NCI-H1105 treated with DMSO at 0.1 percent for 48 hours (cell line): ENCODE measurements at regions not wholly inside any gene's neighbourhood (a gene's known extent, or its start where the extent isn't known, plus 50 kb on each side); places are given as distances from the start of the nearest gene placed in this dataset.

Experiments used
- DNase-seq: peaks from one replicate; lab custom pipeline; 2025; lab: John Stamatoyannopoulos, UW

DNA sequence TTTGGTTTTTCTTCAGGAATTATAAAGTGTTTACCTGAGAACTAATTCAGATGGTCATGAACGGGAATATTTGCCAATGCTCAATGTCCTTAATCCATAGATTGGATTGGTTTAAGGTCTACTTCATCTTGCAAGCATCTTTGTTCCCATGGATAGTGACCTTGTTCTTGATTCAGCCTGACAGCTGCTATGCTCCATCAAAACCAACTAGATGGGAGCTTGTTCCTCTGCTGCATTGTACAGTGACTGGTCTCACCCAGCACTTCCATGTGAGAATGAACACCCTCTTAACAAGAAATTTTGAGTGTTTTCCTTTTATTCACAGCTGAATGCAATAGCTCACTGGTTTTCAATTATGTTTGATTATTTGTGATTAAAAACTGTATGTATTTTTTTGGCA is 312.6 kb upstream of the ACTBL2 start:
- no peak for DNase-seq

GRCh38 chr5:57791875-57792274 is 309.3 kb upstream of the ACTBL2 start:
- no peak for DNase-seq

DNA sequence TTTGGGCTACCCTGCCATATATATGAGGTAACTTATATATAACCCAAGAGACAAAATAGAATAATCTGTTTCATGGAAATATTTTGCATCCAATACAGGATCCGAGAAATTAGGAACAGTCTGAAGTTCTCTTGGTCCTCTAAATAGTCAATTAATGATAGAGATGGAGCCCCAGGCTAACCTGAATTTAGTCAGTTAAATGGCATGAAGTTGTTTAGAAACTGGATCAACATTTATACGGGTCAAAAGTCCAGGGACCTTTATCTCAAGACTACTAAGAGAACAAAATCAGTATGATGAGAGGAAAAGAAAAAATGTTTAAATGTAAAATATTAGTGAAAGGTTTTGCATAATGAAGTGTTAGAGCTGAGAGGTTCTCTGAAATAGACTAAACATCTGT is 303.3 kb upstream of the ACTBL2 start:
- no peak for DNase-seq

DNA sequence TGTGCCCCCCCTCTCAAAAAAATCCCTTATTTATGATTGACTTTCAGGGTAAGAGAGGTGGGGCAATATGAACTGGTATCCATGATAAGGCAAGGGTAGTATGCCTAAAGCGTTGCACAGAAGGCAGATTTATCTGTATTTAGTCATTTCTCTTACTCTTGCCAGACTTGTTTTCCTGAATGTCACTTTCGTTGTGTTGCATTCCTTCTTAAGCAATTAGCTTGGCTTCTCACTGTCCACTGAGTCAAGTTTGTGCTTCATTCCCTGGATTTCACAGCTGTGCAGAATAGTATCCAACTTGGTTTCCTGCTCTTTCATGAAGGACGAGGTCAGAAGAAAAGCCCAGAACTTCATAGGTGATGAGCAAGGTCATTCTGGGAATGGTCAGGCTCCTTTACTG is 301.5 kb upstream of the ACTBL2 start:
- DNase-seq: no peak

- DNase-seq: no peak
These were observed 301.1 kb upstream of the ACTBL2 start for GRCh38 chr5:57783693-57784092.

DNA sequence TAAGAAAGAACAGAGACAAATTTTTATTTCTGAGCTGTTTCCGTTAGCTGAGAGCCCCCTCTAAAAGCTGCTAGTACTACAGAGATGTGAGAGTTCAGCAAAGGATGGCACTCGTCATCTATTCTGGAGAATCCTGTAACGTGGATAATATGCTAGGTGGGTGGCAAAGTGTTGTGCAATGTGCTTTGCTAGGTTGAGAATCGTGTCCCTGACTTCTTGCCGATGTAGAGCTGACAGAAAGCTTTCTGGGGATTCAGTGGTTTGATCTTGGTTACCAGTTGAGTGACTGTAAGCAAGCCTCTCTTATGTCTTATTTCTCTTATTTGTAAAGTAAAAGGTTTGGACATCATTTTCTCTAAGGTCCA is 298.3 kb upstream of the ACTBL2 start:
- no peak for DNase-seq

- no peak for DNase-seq
These were observed 297.8 kb upstream of the ACTBL2 start for GRCh38 chr5:57780306-57780960.

DNA sequence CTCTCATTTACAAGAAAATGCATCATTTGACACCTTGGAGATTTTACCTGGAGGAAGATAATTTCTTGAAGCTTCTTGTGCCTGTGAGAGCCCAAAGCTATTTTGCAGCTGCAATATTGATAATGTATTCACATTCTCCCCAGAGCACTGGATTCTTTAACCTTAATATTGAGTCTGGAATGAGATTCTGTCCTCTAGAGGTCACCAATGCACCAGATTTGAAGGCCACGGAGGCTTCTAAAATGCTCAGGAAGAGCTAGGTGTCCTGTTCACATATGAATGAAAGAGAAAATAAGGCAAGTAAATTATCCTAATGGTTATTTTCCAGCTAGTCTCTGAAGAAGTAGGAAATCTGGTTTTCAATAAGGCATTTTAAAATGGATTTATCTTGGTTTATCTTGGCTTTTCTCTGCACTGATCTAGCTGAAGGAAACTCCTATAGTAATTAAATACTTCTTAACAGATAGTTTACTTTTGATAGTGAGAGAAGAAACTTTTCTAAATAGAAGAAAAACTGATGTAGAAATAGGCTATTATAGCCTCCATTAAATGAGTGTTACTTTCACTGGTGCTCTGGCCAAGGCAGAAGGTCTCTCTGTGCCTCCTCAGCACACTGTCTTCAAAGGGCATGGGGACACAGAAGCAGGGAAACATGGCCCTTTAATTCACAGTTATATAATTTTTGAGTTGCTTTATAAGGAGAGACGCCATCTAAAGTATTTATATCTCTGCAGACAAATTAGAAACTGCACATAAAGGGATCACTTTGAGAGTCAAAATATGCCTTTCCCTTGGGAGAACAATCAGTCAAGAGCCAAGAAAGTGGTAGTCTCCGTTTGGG is 297.0 kb upstream of the ACTBL2 start:
- peak; percentile 33 for DNase-seq

- DNase-seq: no peak
These were observed 296.0 kb upstream of the ACTBL2 start for GRCh38 chr5:57778501-57779091.

DNA sequence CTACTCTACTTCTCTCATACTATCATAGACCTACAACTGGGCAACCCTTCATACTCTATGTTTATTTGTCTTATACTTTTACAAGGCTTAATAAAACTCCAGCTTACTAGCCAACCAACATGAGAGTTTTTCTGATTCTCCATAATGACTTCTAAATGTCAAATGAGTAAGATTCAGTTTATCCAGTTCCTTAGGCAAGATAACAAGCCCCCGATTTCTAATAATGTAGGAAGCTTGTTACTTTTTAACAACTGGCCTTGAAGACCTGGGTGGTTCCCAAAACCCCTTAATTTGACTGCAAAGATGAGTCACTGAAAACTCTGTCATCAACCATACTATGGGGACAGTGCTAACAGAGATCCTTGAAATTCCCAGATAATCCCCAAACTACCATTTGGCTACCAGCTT is 294.6 kb upstream of the ACTBL2 start:
- DNase-seq: no peak

- no peak for DNase-seq
These were observed 293.4 kb upstream of the ACTBL2 start for GRCh38 chr5:57776035-57776434.

DNA sequence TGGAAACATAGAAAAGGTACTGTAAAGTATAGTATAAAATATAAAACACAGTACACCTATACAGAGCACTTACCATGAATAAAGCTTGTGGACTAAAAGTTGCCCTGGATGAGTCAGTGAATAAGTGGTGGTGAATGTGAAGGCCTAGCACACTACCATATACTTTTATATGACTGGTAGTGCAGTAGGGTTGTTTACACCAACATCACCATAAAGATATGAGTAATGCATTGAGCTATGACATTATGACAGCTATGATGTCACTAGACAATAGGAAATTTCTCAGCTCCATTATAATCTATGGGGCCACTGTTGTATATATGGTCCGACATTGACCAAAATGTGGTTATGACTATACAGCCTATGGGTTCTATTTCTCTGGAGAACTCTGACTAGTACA is 291.8 kb upstream of the ACTBL2 start:
- DNase-seq: no peak

- DNase-seq: no peak
These were observed 289.9 kb upstream of the ACTBL2 start for GRCh38 chr5:57772512-57772911.

DNA sequence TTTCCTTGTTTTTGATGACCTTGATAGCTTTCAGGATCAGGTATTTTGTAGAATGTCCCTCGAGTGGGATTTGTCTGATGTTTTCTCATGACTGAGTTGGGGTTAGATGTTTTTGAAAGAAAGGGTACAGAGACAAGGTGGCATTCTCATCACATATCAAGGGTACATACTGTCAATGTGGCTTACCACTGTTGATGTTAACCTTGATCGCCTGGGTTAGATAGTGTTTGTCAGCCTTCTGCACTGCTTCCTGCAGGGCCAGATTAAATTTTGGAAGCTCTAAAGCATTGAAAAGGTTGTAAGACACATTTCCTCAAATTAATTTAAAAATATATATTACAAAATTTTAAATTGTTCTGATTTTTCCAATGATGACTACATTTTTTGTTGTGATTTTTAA is 287.4 kb upstream of the ACTBL2 start:
- no peak for DNase-seq

GRCh38 chr5:57768745-57769144 is 286.1 kb upstream of the ACTBL2 start:
- no peak for DNase-seq

GRCh38 chr5:57764479-57765089 is 282.0 kb upstream of the ACTBL2 start:
- DNase-seq: no peak

DNA sequence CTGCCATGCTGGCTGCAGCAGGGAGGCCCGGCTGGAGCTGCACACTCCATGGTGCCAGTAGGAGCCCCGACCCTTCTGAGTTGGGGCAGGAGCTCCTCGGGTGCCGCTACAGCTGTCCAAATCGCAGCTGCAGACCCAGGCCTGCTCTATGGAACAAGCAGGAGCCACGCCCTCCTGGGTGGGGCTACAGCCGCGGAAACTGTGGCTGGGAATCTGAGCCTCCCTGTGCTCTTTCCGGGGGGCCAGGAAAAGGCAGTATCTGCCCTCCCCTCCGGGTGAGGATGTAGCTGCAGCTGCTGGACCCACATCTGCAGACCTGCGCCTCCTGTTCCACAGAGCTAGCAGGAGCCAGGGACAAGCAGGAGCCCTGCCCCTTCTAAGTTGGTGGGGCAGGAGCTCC is 278.9 kb upstream of the ACTBL2 start:
- no peak for DNase-seq

DNA sequence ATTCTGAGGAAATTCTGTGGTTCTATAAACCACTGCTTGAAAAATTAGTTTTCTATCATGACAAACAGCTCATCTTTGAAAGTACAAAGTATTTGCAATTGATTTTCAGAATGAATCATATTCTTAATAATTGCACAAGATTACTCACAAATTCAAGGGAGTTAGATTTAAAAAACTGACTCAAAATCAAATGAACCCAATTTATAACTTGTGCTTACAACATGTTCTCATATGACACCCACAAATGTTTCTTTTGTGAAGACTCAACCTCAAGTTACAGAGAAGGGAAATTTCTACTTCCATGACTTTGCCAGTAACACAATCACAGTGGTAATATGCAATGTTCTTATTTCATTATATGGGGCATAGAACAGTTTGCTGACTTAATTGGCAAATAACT is 272.0 kb upstream of the ACTBL2 start:
- DNase-seq: no peak

- no peak for DNase-seq
These were observed 270.8 kb upstream of the ACTBL2 start for GRCh38 chr5:57753446-57753845.

- DNase-seq: no peak
These were observed 269.1 kb upstream of the ACTBL2 start for GRCh38 chr5:57751710-57752109.

DNA sequence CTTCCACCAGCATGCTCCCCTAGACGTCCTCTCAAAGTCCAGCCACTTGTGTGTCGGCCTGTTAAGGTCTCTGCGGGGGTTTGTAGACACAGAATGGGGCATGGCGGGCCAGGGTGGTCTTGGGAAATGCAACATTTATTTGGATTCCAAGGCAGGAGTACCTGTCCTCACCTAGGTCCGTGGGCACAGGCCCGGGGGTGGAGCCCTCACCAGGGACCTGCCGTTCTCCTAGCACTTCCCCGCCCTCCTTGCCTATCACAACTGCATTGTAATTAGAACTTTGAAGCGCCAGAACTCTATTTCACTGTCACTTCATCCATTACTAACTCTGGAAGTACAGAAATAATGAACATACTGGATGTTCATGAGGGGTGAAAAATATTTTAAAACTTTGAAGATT is 268.3 kb upstream of the ACTBL2 start:
- no peak for DNase-seq

GRCh38 chr5:57750282-57750681 is 267.7 kb upstream of the ACTBL2 start:
- no peak for DNase-seq

- DNase-seq: no peak
These were observed 266.8 kb upstream of the ACTBL2 start for GRCh38 chr5:57749396-57749795.
